SK-N-SH (cell line): ENCODE measurements at regions not wholly inside any gene's neighbourhood (a gene's known extent, or its start where the extent isn't known, plus 50 kb on each side); places are given as distances from the start of the nearest gene placed in this dataset.

Source experiments
- CTCF ChIA-PET: fragments of 300-600, 350-600 bp; formaldehyde crosslinking; extraction: SDS; loops from one replicate; lab custom pipeline; 2021; lab: Yijun Ruan, JAX
- POLR2A ChIA-PET: fragments of 350-600 bp; sonication (Branson Sonifier 250); formaldehyde crosslinking; extraction: SDS; loops from one replicate; lab custom pipeline; 2020; ENCODE audit warnings: antibody characterized with exemption, inconsistent platforms; lab: Yijun Ruan, JAX
- DNase-seq: peaks from one replicate; pipeline ENCODE4 v3.0.0; 2012
- H2AFZ ChIP-seq: fragments of 200-600 bp; sonication (generic); 2 replicates; pipeline ENCODE4 v1.8.1; 2016; ENCODE audit warnings: antibody characterized with exemption, mild to moderate bottlenecking, low read depth
- H3F3A ChIP-seq: fragments of 200-600 bp; sonication (generic); replicated peaks from 2 replicates; pipeline ENCODE3; 2016; ENCODE audit warnings: antibody characterized with exemption, mild to moderate bottlenecking; ENCODE audit not compliant: insufficient read depth
- H3K27ac ChIP-seq, 2 experiments: fragments of 200-500 bp in 1 of 2; fragments of 200-600 bp in 1 of 2; sonication (Bioruptor generic) in 1 of 2; sonication (generic), shearing (Covaris generic) in 1 of 2; 2 replicates each; pipeline versions ENCODE4 v1.5.1 to v1.6.1; 2014 to 2016; ENCODE audit warnings: low read depth in 2 of 2, inconsistent platforms in 1 of 2, low read length in 1 of 2, mild to moderate bottlenecking in 1 of 2, mixed read lengths in 1 of 2
- H3K27me3 ChIP-seq: fragments of 200-600 bp; sonication (generic), shearing (Covaris generic); 2 replicates; pipeline ENCODE4 v1.6.1; 2016; ENCODE audit warnings: mixed run types; ENCODE audit not compliant: insufficient read depth
- H3K36me3 ChIP-seq, 2 experiments: fragments of 200-500 bp in 1 of 2; fragments of 200-600 bp in 1 of 2; sonication (Bioruptor generic) in 1 of 2; sonication (generic) in 1 of 2; replicated peaks in 1 of 2; 2 replicates each; pipeline versions ENCODE3 to v1.5.1; 2014 to 2016; ENCODE audit warnings: low read length in 1 of 2, mild to moderate bottlenecking in 1 of 2; ENCODE audit not compliant: insufficient read depth in 2 of 2, control insufficient read depth in 1 of 2
- H3K4me1 ChIP-seq, 2 experiments: fragments of 200-500 bp in 1 of 2; fragments of 200-600 bp in 1 of 2; sonication (Bioruptor generic) in 1 of 2; sonication (generic), shearing (Covaris generic) in 1 of 2; 2 replicates each; pipeline versions ENCODE4 v1.5.1 to v1.6.1; 2014 to 2016; ENCODE audit warnings: low read depth in 1 of 2, low read length in 1 of 2, mixed run types in 1 of 2; ENCODE audit not compliant: insufficient read depth in 2 of 2, control insufficient read depth in 1 of 2
- H3K4me2 ChIP-seq: fragments of 200-600 bp; sonication (generic), shearing (Covaris generic); 2 replicates; pipeline ENCODE4 v1.6.1; 2017; ENCODE audit warnings: mixed run types
- H3K4me3 ChIP-seq, 2 experiments: fragments of 200-500 bp in 1 of 2; fragments of 200-600 bp in 1 of 2; sonication (Bioruptor generic) in 1 of 2; sonication (generic), shearing (Covaris generic) in 1 of 2; 2 replicates each; pipeline versions ENCODE4 v1.5.1 to v1.8.1; 2014 to 2016; ENCODE audit warnings: low read depth in 2 of 2, inconsistent platforms in 1 of 2, low read length in 1 of 2, mild to moderate bottlenecking in 1 of 2, mixed read lengths in 1 of 2, moderate library complexity in 1 of 2
- H3K79me2 ChIP-seq: fragments of 200-600 bp; sonication (generic); 2 replicates; pipeline ENCODE4 v1.8.1; 2017; ENCODE audit warnings: mild to moderate bottlenecking; ENCODE audit not compliant: insufficient read depth
- H3K9ac ChIP-seq: fragments of 200-600 bp; sonication (generic); 2 replicates; pipeline ENCODE4 v1.6.1; 2017; ENCODE audit warnings: mixed run types
- H3K9me2 ChIP-seq: fragments of 200-600 bp; sonication (generic); 2 replicates; pipeline ENCODE4 v1.6.1; 2017; ENCODE audit warnings: mixed run types
- H3K9me3 ChIP-seq: fragments of 200-600 bp; sonication (generic); 2 replicates; pipeline ENCODE4 v1.6.1; 2017; ENCODE audit warnings: mixed run types, mild to moderate bottlenecking, moderate library complexity
- H4K20me1 ChIP-seq: fragments of 200-600 bp; sonication (generic); 2 replicates; pipeline ENCODE4 v1.6.1; 2017; ENCODE audit warnings: mild to moderate bottlenecking, mixed run types; ENCODE audit not compliant: insufficient read depth
- CHD2 ChIP-seq: fragments of 150-350 bp; IDR thresholded peaks from 2 replicates; pipeline ENCODE4 v1.6.1; 2018; ENCODE audit warnings: low read length; ENCODE audit not compliant: partially characterized antibody
- EP300 ChIP-seq, 2 experiments: IDR thresholded peaks; 2 replicates each; pipeline versions ENCODE4 v1.4.0 to v1.6.1; 2012; ENCODE audit warnings: borderline replicate concordance in 1 of 2, low read depth in 1 of 2, low read length in 1 of 2
- EZH2phosphoT487 ChIP-seq: fragments of 200-600 bp; sonication (generic); IDR thresholded peaks from 2 replicates; pipeline ENCODE4 v1.6.1; 2017; ENCODE audit warnings: low read depth, mixed run types, mild to moderate bottlenecking, antibody characterized with exemption, moderate library complexity, borderline replicate concordance
- FOXM1 ChIP-seq: IDR thresholded peaks from 2 replicates; pipeline ENCODE4 v1.4.0; 2012; ENCODE audit warnings: low read depth, mild to moderate bottlenecking
- GABPA ChIP-seq: IDR thresholded peaks from 2 replicates; pipeline ENCODE4 v1.4.0; 2012; ENCODE audit warnings: low read depth, mild to moderate bottlenecking
- JUND ChIP-seq: IDR thresholded peaks from 2 replicates; pipeline ENCODE4 v1.4.0; 2012
- MAX ChIP-seq: IDR thresholded peaks from 2 replicates; pipeline ENCODE4 v1.4.0; 2012; ENCODE audit warnings: low read depth
- MXI1 ChIP-seq: IDR thresholded peaks from 2 replicates; pipeline ENCODE4 v1.6.1; 2012; ENCODE audit warnings: mild to moderate bottlenecking, low read depth, low read length, improper control_type of control experiment
- NRF1 ChIP-seq: IDR thresholded peaks from 2 replicates; pipeline ENCODE4 v1.6.1; 2012; ENCODE audit warnings: low read depth, mild to moderate bottlenecking, low read length
- PBX3 ChIP-seq: IDR thresholded peaks from 2 replicates; pipeline ENCODE4; 2012
- REST ChIP-seq: IDR thresholded peaks from 2 replicates; pipeline ENCODE4 v1.6.1; 2012; ENCODE audit warnings: mild to moderate bottlenecking, low read depth, low read length, moderate library complexity
- RXRA ChIP-seq: IDR thresholded peaks from 2 replicates; pipeline ENCODE4 v1.4.0; 2012; ENCODE audit warnings: low read depth, mild to moderate bottlenecking, borderline replicate concordance
- SMC3 ChIP-seq: IDR thresholded peaks from 2 replicates; pipeline ENCODE4 v1.6.1; 2012; ENCODE audit warnings: low read depth, low read length, improper control_type of control experiment
- TAF1 ChIP-seq: IDR thresholded peaks from 2 replicates; pipeline ENCODE4 v1.6.1; 2012; ENCODE audit warnings: low read depth, mild to moderate bottlenecking, low read length, moderate library complexity, borderline replicate concordance
- TEAD4 ChIP-seq: IDR thresholded peaks from 2 replicates; pipeline ENCODE4 v1.4.0; 2012; ENCODE audit warnings: mild to moderate bottlenecking, borderline replicate concordance; ENCODE audit not compliant: insufficient read depth
- YY1 ChIP-seq: IDR thresholded peaks from 2 replicates; pipeline ENCODE4 v1.4.0; 2012; ENCODE audit warnings: low read depth, mild to moderate bottlenecking
- WGBS: methylation state at CpG from one replicate; pipeline ENCODE4 v1.1.6; 2017; ENCODE audit warnings: low lambda C conversion rate; 5-methylcytosine and 5-hydroxymethylcytosine counted together

- POLR2A ChIA-PET: no interaction called here
- H3K9me3 ChIP-seq: no peaks in the 10 kb centered on the region; the same call in 1 of the 2 replicates
- DNase-seq: no peak
Measured at GRCh38 chr7:68245688-68246087, 1249.1 kb downstream of the TYW1 start.

GRCh38 chr7:68246189-68246633 is 1249.6 kb downstream of the TYW1 start:
- Histone ChIP-seq H2AFZ (no peak overlapping the region), H3K4me2 (no peak overlapping the region), H3K27me3 (no peaks in the 10 kb centered on the region), H3K4me1 (no peaks in the 10 kb centered on the region), H4K20me1 (no peaks in the 10 kb centered on the region), H3K4me3 (no peak overlapping the region), H3K79me2 (no peaks in the 10 kb centered on the region), H3K36me3 (no peaks in the 10 kb centered on the region), H3K9me2 (no peaks in the 10 kb centered on the region), H3K9ac (no peak overlapping the region), H3K27ac (no peak overlapping the region), H3K9me3 (no peaks in the 10 kb centered on the region; the same call in 1 of the 2 replicates), H3F3A (peaks cover 6% of the 10 kb centered on the region)
- 44% methylated on average over 4 of the region's 4 CpGs for WGBS
- ChIA-PET CTCF (no interaction called here), POLR2A (no interaction called here)
- DNase-seq: no peak
- no peak for TF ChIP-seq TEAD4
- TF ChIP-seq SMC3: no peak
- TF ChIP-seq REST: no peak
- TF ChIP-seq CHD2: no peak
- TF ChIP-seq JUND: no peak
- TF ChIP-seq NRF1: no peak
- no peak for TF ChIP-seq EZH2phosphoT487
- TF ChIP-seq YY1: no peak
- TF ChIP-seq PBX3: no peak
- TF ChIP-seq RXRA: no peak
- no peak for TF ChIP-seq TAF1
- no peak for TF ChIP-seq MXI1
- no peak for TF ChIP-seq MAX
- TF ChIP-seq FOXM1: no peak

More at GRCh38 chr7:68245688-68246087, 1249.1 kb downstream of the TYW1 start:
- CTCF ChIA-PET: no interaction called here
- Histone ChIP-seq H3K4me2 (no peak overlapping the region), H3K4me3 (no peak overlapping the region), H2AFZ (no peak overlapping the region), H4K20me1 (no peaks in the 10 kb centered on the region), H3K4me1 (no peaks in the 10 kb centered on the region), H3F3A (peaks cover 6% of the 10 kb centered on the region), H3K27me3 (no peaks in the 10 kb centered on the region), H3K79me2 (no peaks in the 10 kb centered on the region), H3K9me2 (no peaks in the 10 kb centered on the region), H3K36me3 (no peaks in the 10 kb centered on the region), H3K27ac (no peak overlapping the region), H3K9ac (no peak overlapping the region)
- 15% methylated on average over 3 of the region's 3 CpGs for WGBS
- TF ChIP-seq MXI1 (no peak), REST (no peak), GABPA (no peak), EP300 (IDR thresholded peaks at IDR 0.05; ENCODE audit: borderline replicate concordance in 1 of 2, low read depth in 1 of 2, low read length in 1 of 2) (no peak)
